CD4-positive, CD25-positive, alpha-beta regulatory T cell (primary cell): ENCODE measurements at regions not wholly inside any gene's neighbourhood (a gene's known extent, or its start where the extent isn't known, plus 50 kb on each side); places are given as distances from the start of the nearest gene placed in this dataset.

Experiments
- ATAC-seq, 2 donors: fragments of 150-1000 bp; cut with Tn5 transposase; one replicate each; pipeline ENCODE4 v1.10.0; 2021; ENCODE audit warnings: low read depth in 2 of 2, moderate number of reproducible peaks in 2 of 2, moderate library complexity in 1 of 2
- DNase-seq, 3 donors: peaks; one replicate each; pipeline versions ENCODE4 v3.0.0 to v3.0.0-alpha.2; 2012 to 2022; ENCODE audit warnings: mixed read lengths in 1 of 3
- H3K27ac ChIP-seq: one replicate; pipeline ENCODE4 v1.7.0; 2013; ENCODE audit warnings: mild to moderate bottlenecking, low read length; ENCODE audit not compliant: insufficient read depth, poor library complexity, severe bottlenecking
- H3K27me3 ChIP-seq: one replicate; pipeline ENCODE4 v1.7.0; 2013; ENCODE audit warnings: low read length; ENCODE audit not compliant: control insufficient read depth, insufficient read depth
- H3K36me3 ChIP-seq: one replicate; pipeline ENCODE4 v1.7.0; 2013; ENCODE audit warnings: mild to moderate bottlenecking, low read length, moderate library complexity; ENCODE audit not compliant: control insufficient read depth, insufficient read depth
- H3K4me1 ChIP-seq: 2 replicates; pipeline ENCODE4 v1.7.0; 2013; ENCODE audit warnings: mild to moderate bottlenecking, low read length; ENCODE audit not compliant: insufficient read depth, control insufficient read depth, poor library complexity, severe bottlenecking
- H3K4me3 ChIP-seq: one replicate; pipeline ENCODE4 v1.7.0; 2013; ENCODE audit warnings: low read depth, mild to moderate bottlenecking, low read length, moderate library complexity
- H3K9me3 ChIP-seq, 2 experiments: 1 replicate in 1 of 2; 2 replicates in 1 of 2; pipeline ENCODE4 v1.7.0; 2013; ENCODE audit warnings: low read length in 2 of 2, mild to moderate bottlenecking in 1 of 2, moderate library complexity in 1 of 2; ENCODE audit not compliant: control insufficient read depth in 2 of 2
- H3K27ac Mint-ChIP-seq, 3 donors: one replicate each; pipeline ENCODE4 v1.8.0; 2020 to 2022; ENCODE audit warnings: mild to moderate bottlenecking in 3 of 3, mixed read lengths in 3 of 3, moderate library complexity in 2 of 3
- H3K27me3 Mint-ChIP-seq: one replicate; pipeline ENCODE4 v1.8.0; 2022; ENCODE audit warnings: mild to moderate bottlenecking, mixed read lengths
- H3K36me3 Mint-ChIP-seq: one replicate; pipeline ENCODE4 v1.8.0; 2020; ENCODE audit warnings: mixed read lengths
- H3K4me1 Mint-ChIP-seq, 4 donors: one replicate each; pipeline ENCODE4 v1.8.0; 2020 to 2022; ENCODE audit warnings: mixed read lengths in 4 of 4, mild to moderate bottlenecking in 1 of 4
- H3K4me3 Mint-ChIP-seq, 4 donors: one replicate each; pipeline ENCODE4 v1.8.0; 2020 to 2022; ENCODE audit warnings: mild to moderate bottlenecking in 4 of 4, mixed read lengths in 4 of 4, moderate library complexity in 3 of 4
- H3K9me3 Mint-ChIP-seq, 7 donors: one replicate each; pipeline ENCODE4 v1.8.0; 2020 to 2022; ENCODE audit warnings: mixed read lengths in 7 of 7, mild to moderate bottlenecking in 3 of 7, moderate library complexity in 2 of 7

DNA sequence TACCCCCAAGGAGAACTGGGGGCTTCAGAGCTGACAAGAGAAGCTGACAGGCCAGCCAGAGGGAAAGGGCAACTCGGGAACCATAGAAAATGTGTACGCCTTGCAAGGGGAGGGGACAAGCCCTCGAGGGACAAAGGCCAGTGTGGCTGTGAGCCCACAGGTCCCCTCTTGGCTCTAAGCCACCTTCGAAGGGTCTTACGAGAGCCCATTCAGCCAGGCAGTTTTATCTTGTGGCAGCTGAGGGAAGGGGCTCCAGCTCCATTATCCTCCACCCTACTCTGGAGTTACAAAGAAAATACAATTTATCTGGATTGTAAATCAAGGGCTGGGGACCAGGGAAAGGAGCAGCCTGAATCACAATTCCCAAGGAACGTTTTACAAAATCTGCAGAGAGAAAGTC is 159.5 kb upstream of the ZMIZ1 start:
- Mint-ChIP-seq H3K27me3 (no peaks in the 10 kb centered on the region), H3K9me3 (peaks cover 0 to 5% (median 0%) of the 10 kb centered on the region in 7 donors), H3K27ac (peak overlapping the region in 1 of 3 donors; percentile 75), H3K4me1 (no peaks in the 10 kb centered on the region), H3K36me3 (no peaks in the 10 kb centered on the region), H3K4me3 (no peak overlapping the region)
- ATAC-seq = no peak
- Histone ChIP-seq H3K27ac (no peak overlapping the region), H3K4me3 (no peak overlapping the region), H3K4me1 (no peaks in the 10 kb centered on the region), H3K27me3 (no peaks in the 10 kb centered on the region), H3K9me3 (no peaks in the 10 kb centered on the region), H3K36me3 (no peaks in the 10 kb centered on the region)
- no peak for DNase-seq

- no peaks in the 10 kb centered on the region for H3K36me3 ChIP-seq
- no peaks in the 10 kb centered on the region for H3K27me3 ChIP-seq
- H3K4me1 Mint-ChIP-seq = no peaks in the 10 kb centered on the region
- H3K27ac ChIP-seq = no peak overlapping the region
- no peaks in the 10 kb centered on the region for H3K4me1 ChIP-seq
- no peaks in the 10 kb centered on the region for H3K36me3 Mint-ChIP-seq
- no peak overlapping the region for H3K4me3 Mint-ChIP-seq
- DNase-seq (no peak), ATAC-seq (no peak)
- H3K4me3 ChIP-seq = no peak overlapping the region
- H3K9me3 ChIP-seq = no peaks in the 10 kb centered on the region
- peaks cover 0 to 5% (median 0%) of the 10 kb centered on the region in 7 donors for H3K9me3 Mint-ChIP-seq
- H3K27ac Mint-ChIP-seq = no peak overlapping the region
- no peaks in the 10 kb centered on the region for H3K27me3 Mint-ChIP-seq
Observed at GRCh38 chr10:78910021-78910420, 158.7 kb upstream of the ZMIZ1 start.

DNA sequence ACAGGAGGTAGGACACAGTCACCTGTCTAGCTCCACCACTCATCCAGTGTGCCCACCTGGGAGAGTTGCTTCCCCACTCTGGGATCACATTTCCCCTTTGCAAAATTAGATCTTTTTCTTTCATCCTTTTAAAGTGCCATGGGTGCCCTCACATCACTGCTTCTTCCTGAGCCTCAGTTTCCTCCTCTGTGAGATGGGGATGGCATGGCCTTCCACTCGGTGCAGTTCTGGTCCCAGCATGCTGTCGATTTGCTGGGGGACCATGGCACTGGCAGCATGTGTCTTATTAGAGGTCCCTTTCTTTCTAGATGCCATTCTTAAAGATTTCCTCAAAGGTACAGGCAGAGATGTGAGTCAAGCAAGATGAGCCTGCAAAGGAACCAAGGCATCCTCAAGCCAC is 158.3 kb upstream of the ZMIZ1 start:
- ATAC-seq (no peak), DNase-seq (no peak)
- Mint-ChIP-seq H3K27me3 (no peaks in the 10 kb centered on the region), H3K27ac (no peak overlapping the region), H3K4me1 (no peaks in the 10 kb centered on the region), H3K9me3 (peaks cover 0 to 5% (median 0%) of the 10 kb centered on the region in 7 donors), H3K36me3 (no peaks in the 10 kb centered on the region), H3K4me3 (no peak overlapping the region)
- Histone ChIP-seq H3K27me3 (no peaks in the 10 kb centered on the region), H3K4me1 (no peaks in the 10 kb centered on the region), H3K4me3 (no peak overlapping the region), H3K36me3 (no peaks in the 10 kb centered on the region), H3K27ac (no peak overlapping the region), H3K9me3 (no peaks in the 10 kb centered on the region)

- Mint-ChIP-seq H3K36me3 (no peaks in the 10 kb centered on the region), H3K4me1 (no peaks in the 10 kb centered on the region), H3K4me3 (no peak overlapping the region), H3K27ac (peak overlapping the region in 1 of 3 donors; percentile 27), H3K27me3 (no peaks in the 10 kb centered on the region), H3K9me3 (peaks cover 0 to 5% (median 0%) of the 10 kb centered on the region in 7 donors)
- Histone ChIP-seq H3K4me3 (no peak overlapping the region), H3K27ac (no peak overlapping the region), H3K36me3 (no peaks in the 10 kb centered on the region), H3K9me3 (no peaks in the 10 kb centered on the region), H3K4me1 (no peaks in the 10 kb centered on the region), H3K27me3 (no peaks in the 10 kb centered on the region)
- no peak for ATAC-seq
- DNase-seq = no peak
Observed at GRCh38 chr10:78910886-78911285, 157.9 kb upstream of the ZMIZ1 start.

- Mint-ChIP-seq H3K27me3 (no peaks in the 10 kb centered on the region), H3K36me3 (no peaks in the 10 kb centered on the region), H3K4me1 (no peaks in the 10 kb centered on the region), H3K4me3 (no peak overlapping the region), H3K9me3 (peaks cover 0 to 5% (median 0%) of the 10 kb centered on the region in 7 donors), H3K27ac (no peak overlapping the region)
- no peaks in the 10 kb centered on the region for H3K27me3 ChIP-seq
- ATAC-seq (no peak), DNase-seq (no peak)
- no peaks in the 10 kb centered on the region for H3K9me3 ChIP-seq
- H3K4me3 ChIP-seq = no peak overlapping the region
- H3K36me3 ChIP-seq = no peaks in the 10 kb centered on the region
- H3K4me1 ChIP-seq = no peaks in the 10 kb centered on the region
- H3K27ac ChIP-seq = no peak overlapping the region
Observed at GRCh38 chr10:78911533-78912340, 157.0 kb upstream of the ZMIZ1 start.

GRCh38 chr10:78912361-78913218 is 156.2 kb upstream of the ZMIZ1 start:
- no peaks in the 10 kb centered on the region for H3K27me3 Mint-ChIP-seq
- Histone ChIP-seq H3K27me3 (no peaks in the 10 kb centered on the region), H3K4me3 (no peak overlapping the region), H3K36me3 (no peaks in the 10 kb centered on the region), H3K9me3 (no peaks in the 10 kb centered on the region), H3K27ac (no peak overlapping the region), H3K4me1 (no peaks in the 10 kb centered on the region)
- H3K36me3 Mint-ChIP-seq = no peaks in the 10 kb centered on the region
- H3K4me1 Mint-ChIP-seq = no peaks in the 10 kb centered on the region
- no peak overlapping the region for H3K4me3 Mint-ChIP-seq
- H3K9me3 Mint-ChIP-seq = peaks cover 0 to 1% (median 0%) of the 10 kb centered on the region in 7 donors
- ATAC-seq (no peak), DNase-seq (no peak)
- H3K27ac Mint-ChIP-seq = no peak overlapping the region

- Mint-ChIP-seq H3K4me1 (no peaks in the 10 kb centered on the region), H3K27me3 (peaks cover 4% of the 10 kb centered on the region), H3K9me3 (peaks cover 0 to 1% (median 0%) of the 10 kb centered on the region in 7 donors), H3K36me3 (no peaks in the 10 kb centered on the region), H3K4me3 (no peak overlapping the region), H3K27ac (no peak overlapping the region)
- Histone ChIP-seq H3K27me3 (no peaks in the 10 kb centered on the region), H3K36me3 (no peaks in the 10 kb centered on the region), H3K9me3 (no peaks in the 10 kb centered on the region), H3K4me1 (no peaks in the 10 kb centered on the region), H3K4me3 (no peak overlapping the region), H3K27ac (no peak overlapping the region)
- no peak for ATAC-seq
- DNase-seq = no peak
Observed at GRCh38 chr10:78913219-78914059, 155.3 kb upstream of the ZMIZ1 start.
